HG03135 (cell line): ENCODE measurements at regions not wholly inside any gene's neighbourhood (a gene's known extent, or its start where the extent isn't known, plus 50 kb on each side); places are given as distances from the start of the nearest gene placed in this dataset.
"Not testable (repeated sequence)": the region's sequence is repeated elsewhere in the genome, so short reads cannot be mapped to it uniquely, and the experiment has no call there.

Experiments
- ATAC-seq: cut with Tn5 transposase; IDR thresholded peaks from one replicate; pipeline ENCODE4 v1.9.1; 2021; ENCODE audit warnings: mild to moderate bottlenecking, moderate library complexity; ENCODE audit not compliant: unreplicated experiment

DNA sequence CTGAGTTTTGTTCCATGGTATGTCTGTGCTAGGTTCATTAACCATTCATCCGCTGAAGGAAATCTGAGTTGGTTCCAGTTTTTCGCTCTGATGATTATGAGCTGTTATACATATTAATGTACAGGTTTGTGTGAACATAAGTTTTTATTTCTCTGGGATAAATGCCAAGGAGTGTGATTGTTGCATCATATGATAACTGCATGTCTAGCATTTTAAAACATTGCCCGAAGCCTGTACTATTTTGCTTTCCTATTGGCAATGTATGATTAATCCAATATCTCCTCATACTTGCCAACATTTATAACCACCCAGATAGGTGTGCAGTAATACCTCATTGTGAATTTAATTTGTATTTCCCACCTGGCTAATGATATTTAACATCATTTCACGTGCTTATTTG is 322.7 kb downstream of the ZNF326 start:
- no peak for ATAC-seq

DNA sequence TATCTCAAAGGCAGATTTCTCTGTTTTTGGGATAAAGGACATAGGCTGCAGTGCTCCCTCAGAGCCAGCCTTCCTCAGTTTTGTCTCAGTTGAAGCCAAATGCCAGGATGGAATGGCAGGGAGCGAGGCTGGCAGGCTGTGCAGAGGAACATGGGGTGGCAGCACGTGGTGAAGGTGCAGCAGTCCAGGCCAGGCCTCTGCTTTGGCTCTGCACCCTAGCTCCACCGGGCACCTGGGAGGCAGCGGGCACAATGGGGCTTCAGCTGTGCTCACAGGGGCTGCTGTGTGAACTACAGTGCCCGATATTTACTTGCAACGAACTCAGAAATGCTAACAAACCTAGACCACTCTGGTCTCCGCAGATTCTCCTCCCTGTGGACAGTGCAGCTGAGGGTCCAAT is 319.6 kb downstream of the ZNF326 start:
- ATAC-seq, result no peak

DNA sequence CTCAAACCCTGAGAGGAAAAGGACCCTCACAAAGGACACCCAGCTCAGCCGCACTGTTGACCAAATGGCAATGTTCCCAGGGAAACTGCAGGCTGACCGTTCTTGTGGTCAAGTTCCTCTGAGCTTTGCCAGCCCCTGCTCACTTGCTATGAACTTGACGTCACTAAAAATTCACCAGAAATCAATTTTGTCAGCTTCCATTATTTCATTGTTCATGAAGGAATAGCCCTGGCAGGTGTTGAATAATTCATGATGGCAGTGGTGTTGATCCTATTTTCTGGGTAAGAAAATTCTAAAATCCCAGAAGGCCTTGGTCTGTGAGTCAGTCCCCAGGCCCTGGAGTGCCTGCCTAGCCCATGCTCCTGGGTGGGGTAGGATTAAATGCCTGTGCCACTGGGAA is 318.9 kb downstream of the ZNF326 start:
- no peak for ATAC-seq

DNA sequence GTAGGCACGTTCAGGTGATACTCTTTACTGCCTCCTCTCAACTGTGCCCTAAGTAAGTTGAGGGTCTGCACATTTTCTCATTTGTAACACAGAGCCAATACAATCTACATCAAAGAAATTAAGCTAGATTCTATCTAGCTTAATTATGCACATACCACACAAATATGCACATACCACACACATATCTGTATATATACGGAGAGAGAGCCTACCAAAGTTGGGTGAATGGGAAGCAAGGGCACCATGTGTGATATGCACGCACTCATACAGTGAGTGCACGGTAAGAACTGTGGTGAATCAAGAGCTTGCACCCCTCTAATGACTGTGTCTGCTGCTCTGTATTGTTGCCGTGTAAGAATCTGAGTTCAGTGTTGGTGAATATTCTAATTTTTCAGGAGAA is 314.9 kb downstream of the ZNF326 start:
- ATAC-seq, result no peak

DNA sequence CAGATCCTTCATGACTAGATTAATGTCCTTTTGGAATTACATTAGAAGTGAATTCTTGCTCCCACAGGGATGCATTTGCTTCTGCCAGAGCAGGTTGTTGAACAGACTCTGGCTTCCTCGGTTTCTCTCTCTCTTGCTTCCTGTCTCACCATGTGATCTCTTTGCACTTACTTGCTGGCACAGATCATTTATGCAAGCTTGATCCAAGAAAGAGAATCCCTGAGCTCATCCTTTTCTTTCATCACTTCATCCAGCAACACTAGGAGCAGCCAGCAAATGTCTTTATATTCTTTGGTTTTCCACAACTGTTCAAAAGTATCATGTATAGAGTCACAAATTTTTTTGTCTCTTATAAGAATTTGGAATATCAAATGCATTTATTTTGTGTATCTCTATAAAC is 313.5 kb downstream of the ZNF326 start:
- no peak for ATAC-seq

DNA sequence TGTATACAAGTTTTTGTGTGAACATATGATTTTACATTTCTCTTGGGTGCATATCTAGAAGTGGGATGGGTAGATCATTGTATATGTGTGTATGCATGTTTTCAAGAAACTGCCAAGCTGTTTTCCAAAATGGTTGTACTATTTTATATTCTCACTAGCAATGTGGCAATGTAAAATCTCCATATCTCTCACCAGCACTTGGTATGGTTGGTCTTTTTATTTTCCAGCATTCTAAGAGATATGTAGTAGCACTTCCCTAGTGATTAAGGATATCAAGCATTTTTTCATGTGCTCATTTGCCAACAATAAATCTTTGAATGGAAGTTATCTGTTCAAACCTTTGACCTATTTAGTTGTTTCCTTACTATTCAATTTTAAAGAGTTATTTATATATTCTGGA is 310.7 kb downstream of the ZNF326 start:
- ATAC-seq, result no peak

DNA sequence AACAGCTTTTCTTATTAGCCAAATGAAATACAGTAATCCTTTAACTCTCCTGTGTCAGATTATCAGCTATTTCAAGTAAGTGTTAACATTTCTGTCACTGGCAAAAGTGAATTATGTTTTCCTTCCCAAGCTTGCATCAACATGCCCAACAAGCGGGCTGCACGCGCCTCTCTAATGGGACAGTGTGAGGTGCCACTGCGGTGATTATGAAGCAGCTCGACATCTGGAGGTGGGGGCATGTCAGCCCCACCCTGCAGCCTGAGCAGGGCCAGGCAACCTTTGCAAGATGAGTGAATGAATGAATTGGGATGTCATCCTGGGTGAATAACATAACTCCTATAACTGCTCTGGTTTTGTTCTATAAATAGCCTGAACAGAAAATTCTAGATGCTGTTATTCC is 301.4 kb downstream of the ZNF326 start:
- no peak for ATAC-seq

DNA sequence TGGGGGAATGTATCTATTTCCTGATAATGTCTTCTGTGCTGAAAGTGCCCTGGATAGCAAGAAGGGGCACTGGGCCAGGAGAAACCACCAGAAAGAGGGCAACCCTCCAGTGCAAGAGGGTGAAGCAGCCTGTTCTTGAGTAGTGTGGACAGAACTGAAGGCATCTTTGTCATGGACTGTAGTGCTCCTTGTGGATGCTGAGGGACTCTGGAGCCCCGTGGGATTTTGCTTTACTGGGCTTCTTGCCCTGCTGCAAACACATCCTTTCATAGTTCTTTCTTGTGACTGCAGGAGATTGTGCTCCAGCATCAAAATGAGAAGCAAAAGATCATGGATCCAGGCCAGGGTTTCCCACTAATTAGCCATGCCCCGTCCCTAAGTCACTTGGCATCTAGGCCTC is 300.6 kb downstream of the ZNF326 start:
- ATAC-seq, result no peak

DNA sequence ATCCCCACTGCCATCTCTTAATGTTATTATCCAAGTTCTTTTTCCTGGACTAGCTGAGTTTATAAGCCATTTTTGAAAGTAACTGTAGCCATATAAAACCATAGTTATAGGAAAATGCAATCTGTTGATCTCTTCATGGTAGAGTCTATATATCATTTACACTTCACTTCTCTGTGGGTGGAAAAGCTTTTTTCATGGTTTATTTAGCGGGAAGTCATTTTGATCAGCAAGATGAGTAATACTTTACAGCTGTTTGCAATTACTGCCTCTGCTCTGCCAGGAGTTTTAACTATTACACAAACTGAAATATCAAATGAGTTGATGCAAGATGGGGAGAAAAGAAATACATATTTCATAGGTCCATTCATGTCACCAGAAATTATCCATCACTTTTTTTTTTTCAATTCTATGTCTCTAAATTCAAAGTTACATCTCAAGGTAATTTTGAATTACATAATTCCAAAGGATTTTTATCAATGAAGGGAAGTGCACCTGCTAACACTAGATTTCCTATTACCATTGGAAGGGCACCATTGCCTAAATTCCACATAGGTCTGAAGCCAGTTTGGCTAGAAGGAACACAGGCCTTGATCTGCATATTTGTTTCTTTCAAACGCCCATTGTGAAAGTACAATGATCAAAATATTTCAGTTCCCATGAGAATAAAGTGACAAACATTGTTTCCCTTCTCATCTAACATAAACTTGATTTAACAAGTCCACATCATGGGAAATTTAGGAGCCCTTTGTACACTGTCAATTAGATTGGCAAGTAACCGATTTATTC is 296.7 kb downstream of the ZNF326 start:
- ATAC-seq, result no peak

DNA sequence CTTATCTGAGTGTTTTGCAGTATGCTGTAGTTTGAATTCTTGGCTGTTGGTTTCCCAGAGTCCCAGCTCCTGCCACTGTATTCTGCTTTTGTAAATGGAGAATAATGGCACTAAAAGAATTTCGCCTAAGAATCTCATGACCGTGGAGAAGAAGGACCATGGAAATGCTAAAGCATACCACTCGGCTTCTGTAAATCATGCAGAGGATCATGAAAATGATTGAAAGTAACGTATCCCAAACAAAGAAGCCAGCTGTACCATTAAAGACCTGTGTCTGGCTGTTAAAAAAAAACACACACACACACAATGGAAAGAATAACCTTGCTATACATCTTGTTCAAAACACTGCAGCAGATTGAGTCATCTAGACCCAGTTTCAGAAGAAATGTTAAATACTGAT is 287.9 kb downstream of the ZNF326 start:
- no peak for ATAC-seq

DNA sequence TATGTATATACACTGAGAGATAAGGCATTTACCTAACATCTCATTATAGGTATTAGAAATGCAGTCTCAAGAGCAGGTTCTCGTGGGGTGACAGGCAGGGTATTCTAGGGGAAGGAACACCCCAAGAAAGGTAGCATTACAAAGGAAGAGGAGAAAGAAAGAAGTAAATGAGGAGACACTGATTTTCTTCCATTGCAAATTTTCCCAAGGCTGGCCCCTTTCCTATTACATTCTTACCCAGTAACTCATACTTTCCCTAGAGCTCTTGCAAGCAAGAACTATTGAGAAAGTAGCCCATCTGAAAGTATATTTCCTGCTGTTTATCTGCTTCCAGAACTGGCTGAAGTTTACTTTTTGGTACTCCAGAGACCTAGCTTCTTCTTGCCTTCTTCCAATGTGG is 287.0 kb downstream of the ZNF326 start:
- not testable (repeated sequence) for ATAC-seq

DNA sequence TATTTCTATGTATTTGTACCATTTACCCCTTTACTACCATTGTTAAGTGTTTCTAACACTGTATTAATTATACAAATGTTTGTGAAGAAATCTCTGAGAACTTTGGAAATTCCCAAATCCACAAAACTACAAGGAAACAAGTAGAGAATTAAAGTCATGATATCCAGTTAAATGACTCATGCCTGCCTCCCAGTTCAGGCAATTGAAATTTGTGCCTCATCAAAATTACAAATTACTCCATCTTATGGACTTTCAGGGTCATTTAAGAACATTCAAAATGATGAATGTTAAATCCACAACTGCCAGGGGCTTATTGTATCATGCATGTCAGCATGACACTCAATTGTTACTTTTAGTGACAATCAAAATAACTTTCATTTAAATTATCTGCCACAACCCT is 282.4 kb downstream of the ZNF326 start:
- no peak for ATAC-seq

DNA sequence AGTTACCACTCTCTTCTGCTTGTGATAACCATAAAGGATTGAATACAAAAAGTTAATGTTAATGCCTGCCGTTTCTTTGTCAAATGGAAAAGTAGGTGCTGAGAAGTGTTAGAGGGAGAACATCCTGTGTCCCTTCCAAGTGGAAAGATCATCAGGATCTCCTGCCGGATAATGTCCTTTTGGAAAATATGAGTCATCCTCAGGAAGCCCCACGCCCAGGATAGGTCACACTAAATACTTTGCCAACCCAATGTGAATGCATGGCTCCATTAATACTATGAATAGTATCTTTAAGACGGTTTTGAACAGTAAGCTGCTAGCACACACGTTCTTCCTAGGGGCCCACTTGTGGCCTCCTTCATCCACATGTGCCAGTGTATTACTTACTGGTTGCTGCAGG is 279.5 kb downstream of the ZNF326 start:
- no peak for ATAC-seq

DNA sequence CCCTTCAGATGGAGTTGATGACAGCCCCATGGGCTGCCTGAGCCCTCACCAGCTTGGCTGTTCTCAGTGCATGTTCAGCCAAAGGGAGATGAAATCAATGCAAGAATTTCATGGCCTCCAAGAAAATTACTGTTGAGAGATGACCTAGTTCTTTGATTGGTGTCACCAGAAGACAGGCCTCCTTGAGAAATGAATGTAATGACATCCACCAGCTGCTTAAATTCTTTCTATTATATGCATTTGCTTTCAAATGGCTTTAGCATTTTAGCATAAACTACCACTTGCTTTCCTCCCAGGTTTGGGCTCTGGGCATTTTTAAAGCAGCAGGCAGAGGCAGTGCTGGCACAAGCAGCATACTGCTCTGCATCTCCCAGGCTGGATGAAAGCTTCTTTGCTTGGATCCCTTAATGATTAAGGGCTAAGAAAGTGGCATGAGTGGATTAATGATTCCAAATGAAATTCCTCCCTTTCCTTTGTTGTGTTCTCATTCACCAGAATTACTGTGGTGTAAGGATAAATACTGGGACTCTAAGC is 278.4 kb downstream of the ZNF326 start:
- ATAC-seq, result no peak

DNA sequence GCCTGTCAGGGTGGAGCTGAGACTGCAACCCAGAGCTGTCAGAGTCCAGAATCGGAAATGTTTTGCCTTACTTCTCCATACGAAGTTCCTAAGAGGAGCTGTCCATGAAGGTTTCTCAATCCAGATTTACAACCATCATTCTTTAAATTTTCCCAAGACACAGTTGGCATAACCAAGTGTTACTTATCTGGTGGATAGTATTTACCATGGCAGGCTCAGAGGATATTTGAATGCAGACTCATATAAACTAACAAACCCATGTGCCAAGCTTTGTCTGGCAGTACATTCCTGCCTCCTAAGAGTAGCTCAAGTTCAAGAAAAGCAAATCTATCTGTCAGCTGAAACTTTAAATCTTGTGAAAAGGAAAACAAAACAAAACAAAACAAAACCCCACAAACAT is 267.9 kb downstream of the ZNF326 start:
- ATAC-seq, result no peak

DNA sequence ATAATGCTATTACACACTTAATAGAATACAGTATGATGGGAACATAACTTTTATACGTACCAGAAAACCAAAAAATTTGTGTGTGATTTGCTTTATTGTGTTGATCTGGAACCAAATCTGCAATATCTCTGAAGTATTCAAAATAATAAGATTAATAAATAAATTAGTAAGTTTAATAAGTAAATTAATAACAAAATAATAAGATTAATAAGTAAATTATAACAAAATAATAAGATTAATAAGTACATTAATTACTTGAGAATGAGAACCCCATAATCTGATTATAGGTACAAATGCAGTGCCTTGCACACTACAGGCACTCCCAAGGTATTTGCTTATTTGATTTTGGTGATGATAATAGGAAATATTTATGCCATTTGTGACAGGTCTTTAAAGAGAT is 267.4 kb downstream of the ZNF326 start:
- no peak for ATAC-seq

DNA sequence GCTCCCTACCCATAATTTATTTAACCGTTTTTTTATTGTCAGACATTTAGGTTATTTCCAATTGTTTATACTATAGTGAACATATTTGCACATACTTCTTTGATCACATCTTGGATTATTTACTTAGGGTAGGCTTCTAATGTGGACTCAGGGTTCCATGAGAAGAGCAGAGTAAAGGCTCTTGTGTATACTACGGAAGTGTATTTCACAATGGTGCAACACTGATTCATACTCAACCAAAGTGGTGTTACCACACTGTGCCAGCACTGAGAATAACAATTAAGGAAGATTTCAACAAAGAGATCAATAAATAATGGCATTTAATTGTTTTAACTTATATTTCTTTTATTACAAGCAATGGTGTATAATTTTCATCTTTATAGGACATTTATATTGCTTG is 251.2 kb downstream of the ZNF326 start:
- no peak for ATAC-seq

DNA sequence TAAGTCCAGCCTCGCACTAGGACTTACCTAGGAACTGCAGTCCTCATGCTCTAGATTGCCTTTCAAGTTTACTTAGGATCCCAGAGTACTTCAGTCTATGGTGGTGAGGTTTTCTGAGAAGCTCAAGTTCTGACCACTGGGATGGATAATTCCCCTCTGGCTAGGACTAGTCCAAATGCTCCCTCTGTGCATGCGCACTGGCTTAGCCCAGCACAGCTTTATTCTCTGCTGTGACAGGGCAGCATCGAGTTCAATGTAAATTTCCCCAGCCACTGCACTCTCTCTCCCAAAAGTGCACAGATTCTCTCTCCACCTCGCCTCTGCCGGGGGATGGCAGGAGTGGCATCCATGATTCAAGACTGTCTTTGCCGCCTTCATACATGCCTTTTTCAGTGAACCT is 241.6 kb downstream of the ZNF326 start:
- no peak for ATAC-seq

DNA sequence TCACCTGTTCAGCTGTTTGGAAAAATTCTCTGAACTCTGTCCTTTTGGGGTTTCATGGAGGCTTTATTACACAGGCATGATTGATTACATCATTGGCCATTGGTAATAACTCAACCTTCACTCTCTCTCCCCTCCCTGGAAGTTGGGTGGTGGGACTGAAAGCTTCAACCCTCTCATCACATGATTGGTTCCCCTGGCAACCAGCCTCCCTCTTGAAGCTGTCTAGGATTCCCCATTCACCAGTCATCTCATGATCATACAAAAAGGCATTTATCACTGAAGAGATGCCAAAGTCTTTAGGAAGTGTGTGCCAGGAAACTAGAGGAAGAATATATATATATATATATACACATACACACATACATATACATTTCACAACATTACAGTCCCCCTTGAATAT is 228.5 kb downstream of the ZNF326 start:
- ATAC-seq, result no peak

DNA sequence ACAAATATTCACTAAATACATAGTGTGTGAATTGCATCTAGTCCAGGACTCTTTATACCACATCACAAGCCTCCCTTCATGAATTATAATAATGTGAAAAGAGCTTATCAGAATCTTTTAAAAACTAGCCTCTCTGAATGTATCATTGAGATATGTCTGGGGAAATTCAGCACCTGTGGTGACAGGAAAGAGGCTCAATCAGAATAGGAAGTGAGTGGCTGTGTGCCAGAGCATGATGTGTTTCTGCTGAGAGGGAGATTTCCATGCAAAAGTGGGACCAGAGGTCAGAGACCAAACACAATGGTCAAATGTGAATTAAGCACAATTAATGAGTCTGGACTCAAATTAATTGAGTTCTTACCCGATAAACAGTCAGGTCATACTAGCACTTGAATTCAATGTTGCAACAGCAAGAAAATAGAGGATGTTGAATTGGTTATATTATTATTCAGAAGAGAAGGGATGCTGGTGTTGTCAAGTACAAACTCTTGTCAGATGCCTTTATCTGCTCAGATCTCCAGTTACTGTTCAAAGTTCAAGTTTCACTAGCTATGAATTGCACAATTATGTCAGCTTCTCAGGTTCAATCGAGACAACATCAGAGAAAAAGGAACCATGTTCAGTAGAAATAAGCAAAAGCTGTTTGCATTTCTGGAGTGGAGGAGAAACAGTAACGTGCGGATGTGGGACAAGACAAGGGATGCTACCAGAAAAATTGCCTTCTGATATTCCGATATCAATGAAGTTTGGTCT is 226.2 kb downstream of the ZNF326 start:
- ATAC-seq, result no peak

DNA sequence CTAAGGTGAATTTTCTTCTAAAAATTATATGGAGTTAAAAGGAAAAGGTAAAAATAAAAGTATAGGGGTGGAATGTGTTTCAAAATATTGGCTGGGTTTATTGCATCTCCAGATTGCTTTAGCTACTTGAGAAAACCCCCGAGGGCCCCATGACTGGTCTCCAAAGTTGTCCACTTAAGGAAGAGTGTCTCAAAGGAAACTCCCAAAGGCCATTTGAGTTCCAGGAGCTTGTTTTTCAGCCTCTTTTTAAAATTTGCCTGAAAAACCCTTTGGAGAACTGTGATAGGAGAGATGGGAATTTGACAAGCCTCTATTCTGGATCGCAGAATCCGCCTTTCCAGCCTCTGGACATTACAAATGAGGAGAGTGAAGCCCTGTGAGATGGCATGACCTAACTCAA is 225.6 kb downstream of the ZNF326 start:
- no peak for ATAC-seq

DNA sequence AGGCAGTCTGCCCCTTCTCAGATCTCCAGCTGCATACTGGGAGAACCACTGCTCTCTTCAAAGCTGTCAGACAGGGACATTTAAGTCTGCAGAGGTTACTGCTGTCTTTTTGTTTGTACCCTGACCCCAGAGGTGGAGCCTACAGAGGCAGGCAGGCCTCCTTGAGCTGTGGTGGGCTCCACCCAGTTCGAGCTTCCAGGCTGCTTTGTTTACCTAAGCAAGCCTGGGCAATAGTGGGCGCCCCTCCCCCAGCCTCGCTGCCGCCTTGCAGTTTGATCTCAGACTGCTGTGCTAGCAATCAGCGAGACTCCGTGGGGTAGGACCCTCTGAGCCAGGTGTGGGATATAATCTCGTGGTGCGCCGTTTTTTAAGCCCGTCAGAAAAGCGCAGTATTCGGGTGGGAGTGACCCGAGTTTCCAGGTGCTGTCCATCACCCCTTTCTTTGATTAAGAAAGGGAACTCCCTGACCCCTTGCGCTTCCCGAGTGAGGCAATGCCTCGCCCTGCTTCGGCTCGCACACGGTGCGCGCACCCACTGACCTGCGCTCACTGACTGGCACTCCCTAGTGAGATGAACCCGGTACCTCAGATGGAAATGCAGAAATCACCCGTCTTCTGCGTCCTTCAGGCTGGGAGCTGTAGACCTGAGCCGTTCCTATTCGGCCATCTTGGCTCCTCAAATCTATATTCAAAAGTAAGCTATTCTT is 224.4 kb downstream of the ZNF326 start:
- ATAC-seq, result not testable (repeated sequence)
